Neural cell (in vitro differentiated cells): ENCODE measurements at regions not wholly inside any gene's neighbourhood (a gene's known extent, or its start where the extent isn't known, plus 50 kb on each side); places are given as distances from the start of the nearest gene placed in this dataset.

ENCODE experiments used
- H2AFZ ChIP-seq: fragments of 200-600, 300-800 bp; sonication (generic), shearing (Covaris generic); 2 replicates; pipeline ENCODE4 v1.6.0; 2014; ENCODE audit warnings: low read depth, mild to moderate bottlenecking, antibody characterized with exemption, low read length, moderate library complexity
- H3F3A ChIP-seq: fragments of 200-600 bp; shearing (Covaris generic); 2 replicates; pipeline ENCODE4 v1.6.1; 2016; ENCODE audit warnings: mild to moderate bottlenecking, moderate library complexity, mixed read lengths, antibody characterized with exemption, low read length; ENCODE audit not compliant: insufficient read depth, poor library complexity, severe bottlenecking
- H3K27ac ChIP-seq: fragments of 200-600, 300-800 bp; sonication (generic), shearing (Covaris generic); 2 replicates; pipeline ENCODE4 v1.5.1; 2014; ENCODE audit warnings: mild to moderate bottlenecking, low read length, moderate library complexity
- H3K27me3 ChIP-seq: fragments of 300-800, 200-600 bp; sonication (generic), shearing (Covaris generic); 2 replicates; pipeline ENCODE4 v1.6.0; 2014; ENCODE audit warnings: mild to moderate bottlenecking, low read depth, low read length, moderate library complexity; ENCODE audit not compliant: insufficient read depth
- H3K36me3 ChIP-seq: fragments of 300-800, 200-600 bp; sonication (generic), shearing (Covaris generic); 2 replicates; pipeline ENCODE4 v1.5.1; 2014; ENCODE audit warnings: mild to moderate bottlenecking, antibody characterized with exemption, low read length, moderate library complexity; ENCODE audit not compliant: insufficient read depth
- H3K4me2 ChIP-seq: fragments of 300-800, 200-600 bp; sonication (generic), shearing (Covaris generic); 2 replicates; pipeline ENCODE4 v1.6.0; 2014; ENCODE audit warnings: mild to moderate bottlenecking, low read length
- H3K4me3 ChIP-seq: fragments of 300-800, 200-600 bp; sonication (generic), shearing (Covaris generic); 2 replicates; pipeline ENCODE4 v1.5.1; 2014; ENCODE audit warnings: mild to moderate bottlenecking, low read length, moderate library complexity
- H3K79me2 ChIP-seq: fragments of 200-600 bp; shearing (Covaris generic); replicated peaks from 2 replicates; pipeline ENCODE4 v1.6.0; 2014; ENCODE audit warnings: mild to moderate bottlenecking, low read length, moderate library complexity; ENCODE audit not compliant: insufficient read depth
- H3K9ac ChIP-seq: fragments of 300-800, 200-600 bp; sonication (generic), shearing (Covaris generic); 2 replicates; pipeline ENCODE4 v1.6.1; 2016; ENCODE audit warnings: mild to moderate bottlenecking, low read length, mixed read lengths
- H3K9me2 ChIP-seq: fragments of 200-600 bp; shearing (Covaris generic); 2 replicates; pipeline ENCODE4 v1.6.1; 2016; ENCODE audit warnings: mild to moderate bottlenecking, low read length, mixed read lengths; ENCODE audit not compliant: insufficient read depth
- H3K9me3 ChIP-seq: fragments of 200-600, 300-800 bp; sonication (generic), shearing (Covaris generic); 2 replicates; pipeline ENCODE4 v1.6.1; 2016; ENCODE audit warnings: mild to moderate bottlenecking, mixed run types, low read length, moderate library complexity, mixed read lengths
- H4K20me1 ChIP-seq: fragments of 200-600 bp; shearing (Covaris generic); 2 replicates; pipeline ENCODE4 v1.6.1; 2016; ENCODE audit warnings: mild to moderate bottlenecking, mixed run types; ENCODE audit not compliant: insufficient read depth
- EP300 ChIP-seq: fragments of 450-650 bp; conservative IDR thresholded peaks from 2 replicates; pipeline ENCODE4 v1.6.1; 2014; ENCODE audit warnings: antibody characterized with exemption, mild to moderate bottlenecking, moderate library complexity; ENCODE audit not compliant: poor library complexity, severe bottlenecking
- EZH2 ChIP-seq: fragments of 200-600, 300-800 bp; shearing (Covaris generic), sonication (generic); IDR thresholded peaks from 2 replicates; pipeline ENCODE4 v1.6.1; 2014; ENCODE audit warnings: antibody characterized with exemption, low read length, borderline replicate concordance, mild to moderate bottlenecking; ENCODE audit not compliant: insufficient read depth, poor library complexity, severe bottlenecking
- MXI1 ChIP-seq: fragments of 450-650 bp; conservative IDR thresholded peaks from 2 replicates; pipeline ENCODE4 v1.6.1; 2014; ENCODE audit warnings: antibody characterized with exemption, mild to moderate bottlenecking; ENCODE audit not compliant: poor library complexity, severe bottlenecking
- POLR2AphosphoS5 ChIP-seq: IDR thresholded peaks from 2 replicates; pipeline ENCODE4 v1.6.1; 2012
- RAD21 ChIP-seq: fragments of 450-650 bp; conservative IDR thresholded peaks from 2 replicates; pipeline ENCODE4 v1.6.1; 2014; ENCODE audit warnings: antibody characterized with exemption, mild to moderate bottlenecking, moderate library complexity
- REST ChIP-seq: IDR thresholded peaks from 2 replicates; pipeline ENCODE4 v1.6.1; 2012; ENCODE audit warnings: borderline replicate concordance
- SMC3 ChIP-seq: fragments of 450-650 bp; conservative IDR thresholded peaks from 2 replicates; pipeline ENCODE4 v1.6.1; 2014; ENCODE audit warnings: antibody characterized with exemption, mild to moderate bottlenecking, moderate library complexity; ENCODE audit not compliant: poor library complexity
- TAF1 ChIP-seq: IDR thresholded peaks from 2 replicates; pipeline ENCODE4 v1.6.1; 2012; ENCODE audit warnings: low read depth
- TF ChIP-seq, protein P1 (sequence below): fragments of 450-650 bp; IDR thresholded peaks from 2 replicates; pipeline ENCODE4 v1.5.1; 2014; ENCODE audit warnings: antibody characterized with exemption, mild to moderate bottlenecking, moderate library complexity; ENCODE audit not compliant: poor library complexity, severe bottlenecking

DNA sequence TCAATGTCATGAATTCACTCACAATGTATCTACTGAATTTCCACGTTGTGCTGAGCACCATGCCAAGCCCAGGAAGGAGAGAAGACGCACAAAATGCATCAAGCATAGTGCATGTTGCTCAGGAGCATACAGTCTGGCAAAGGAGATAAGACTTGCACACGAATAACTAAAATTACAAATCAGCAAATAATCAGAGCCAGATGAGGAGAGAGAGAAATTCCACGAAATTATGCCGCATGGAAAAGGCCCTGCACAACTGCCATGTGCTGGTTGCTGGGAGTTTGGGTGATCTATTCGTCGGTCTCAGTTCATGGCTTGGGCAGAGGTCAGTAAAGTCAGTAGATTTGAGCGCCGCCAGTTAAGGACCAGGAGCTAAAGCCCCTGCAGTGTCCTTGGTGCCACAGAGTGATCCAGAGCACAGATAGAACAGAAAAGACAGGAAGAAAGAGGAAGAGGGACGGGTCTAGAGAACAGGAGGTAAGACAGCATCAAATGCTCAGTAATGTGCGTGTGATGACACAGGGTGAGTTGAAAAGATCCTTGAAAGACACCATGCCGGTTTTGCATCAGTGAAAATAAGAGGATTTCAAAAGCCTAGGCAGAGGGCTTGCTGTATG lies 55.1 kb upstream of the ZNF281 start:
- Histone ChIP-seq H2AFZ (no peak overlapping the region), H3K9ac (no peak overlapping the region), H4K20me1 (no peaks in the 10 kb centered on the region), H3K79me2 (no peaks in the 10 kb centered on the region), H3K4me3 (no peak overlapping the region), H3K36me3 (no peaks in the 10 kb centered on the region), H3K9me3 (no peaks in the 10 kb centered on the region), H3F3A (no peaks in the 10 kb centered on the region), H3K9me2 (no peaks in the 10 kb centered on the region), H3K4me2 (no peak overlapping the region), H3K27me3 (no peaks in the 10 kb centered on the region), H3K27ac (no peak overlapping the region)
- no peak for TF ChIP-seq SMC3
- no peak for TF ChIP-seq EP300
- TF ChIP-seq REST = no peak
- TF ChIP-seq, protein P1, sequence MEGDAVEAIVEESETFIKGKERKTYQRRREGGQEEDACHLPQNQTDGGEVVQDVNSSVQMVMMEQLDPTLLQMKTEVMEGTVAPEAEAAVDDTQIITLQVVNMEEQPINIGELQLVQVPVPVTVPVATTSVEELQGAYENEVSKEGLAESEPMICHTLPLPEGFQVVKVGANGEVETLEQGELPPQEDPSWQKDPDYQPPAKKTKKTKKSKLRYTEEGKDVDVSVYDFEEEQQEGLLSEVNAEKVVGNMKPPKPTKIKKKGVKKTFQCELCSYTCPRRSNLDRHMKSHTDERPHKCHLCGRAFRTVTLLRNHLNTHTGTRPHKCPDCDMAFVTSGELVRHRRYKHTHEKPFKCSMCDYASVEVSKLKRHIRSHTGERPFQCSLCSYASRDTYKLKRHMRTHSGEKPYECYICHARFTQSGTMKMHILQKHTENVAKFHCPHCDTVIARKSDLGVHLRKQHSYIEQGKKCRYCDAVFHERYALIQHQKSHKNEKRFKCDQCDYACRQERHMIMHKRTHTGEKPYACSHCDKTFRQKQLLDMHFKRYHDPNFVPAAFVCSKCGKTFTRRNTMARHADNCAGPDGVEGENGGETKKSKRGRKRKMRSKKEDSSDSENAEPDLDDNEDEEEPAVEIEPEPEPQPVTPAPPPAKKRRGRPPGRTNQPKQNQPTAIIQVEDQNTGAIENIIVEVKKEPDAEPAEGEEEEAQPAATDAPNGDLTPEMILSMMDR = no peak
- no peak for TF ChIP-seq RAD21
- TF ChIP-seq TAF1 = no peak
- TF ChIP-seq EZH2 = no peak
- no peak for TF ChIP-seq MXI1
- no peak for TF ChIP-seq POLR2AphosphoS5
